Nephron (organoid): ENCODE measurements at regions not wholly inside any gene's neighbourhood (a gene's known extent, or its start where the extent isn't known, plus 50 kb on each side); places are given as distances from the start of the nearest gene placed in this dataset.
A peak's percentile ranks its signal among the peaks of the same experiment; 100 is the strongest.

Source experiments
- H3K27ac Mint-ChIP-seq, 3 experiments: 2 replicates each; pipeline ENCODE4 v1.8.0; 2020; ENCODE audit warnings: mixed read lengths in 3 of 3, mild to moderate bottlenecking in 2 of 3, moderate library complexity in 1 of 3
- H3K27me3 Mint-ChIP-seq: 2 replicates; pipeline ENCODE4 v1.8.0; 2021; ENCODE audit warnings: low read depth, mild to moderate bottlenecking, moderate library complexity, mixed read lengths
- H3K36me3 Mint-ChIP-seq: 2 replicates; pipeline ENCODE4 v1.8.0; 2020; ENCODE audit warnings: low read depth, mixed read lengths
- H3K4me1 Mint-ChIP-seq: 2 replicates; pipeline ENCODE4 v1.8.0; 2020; ENCODE audit warnings: mixed read lengths
- H3K4me3 Mint-ChIP-seq, 3 experiments: 2 replicates each; pipeline ENCODE4 v1.8.0; 2020; ENCODE audit warnings: mild to moderate bottlenecking in 3 of 3, mixed read lengths in 3 of 3, moderate library complexity in 2 of 3
- H3K9me3 Mint-ChIP-seq: 2 replicates; pipeline ENCODE4 v1.8.0; 2020; ENCODE audit warnings: mixed read lengths
- TF ChIP-seq, protein P1 (sequence below), 3 experiments: fragments of 200-600 bp; sonication (generic); IDR thresholded peaks; one replicate each; pipeline ENCODE4 v1.5.0; 2021; ENCODE audit warnings: antibody characterized with exemption in 3 of 3; ENCODE audit not compliant: unreplicated experiment in 3 of 3

- no peaks in the 10 kb centered on the region for H3K27me3 Mint-ChIP-seq
- TF ChIP-seq, protein P1, sequence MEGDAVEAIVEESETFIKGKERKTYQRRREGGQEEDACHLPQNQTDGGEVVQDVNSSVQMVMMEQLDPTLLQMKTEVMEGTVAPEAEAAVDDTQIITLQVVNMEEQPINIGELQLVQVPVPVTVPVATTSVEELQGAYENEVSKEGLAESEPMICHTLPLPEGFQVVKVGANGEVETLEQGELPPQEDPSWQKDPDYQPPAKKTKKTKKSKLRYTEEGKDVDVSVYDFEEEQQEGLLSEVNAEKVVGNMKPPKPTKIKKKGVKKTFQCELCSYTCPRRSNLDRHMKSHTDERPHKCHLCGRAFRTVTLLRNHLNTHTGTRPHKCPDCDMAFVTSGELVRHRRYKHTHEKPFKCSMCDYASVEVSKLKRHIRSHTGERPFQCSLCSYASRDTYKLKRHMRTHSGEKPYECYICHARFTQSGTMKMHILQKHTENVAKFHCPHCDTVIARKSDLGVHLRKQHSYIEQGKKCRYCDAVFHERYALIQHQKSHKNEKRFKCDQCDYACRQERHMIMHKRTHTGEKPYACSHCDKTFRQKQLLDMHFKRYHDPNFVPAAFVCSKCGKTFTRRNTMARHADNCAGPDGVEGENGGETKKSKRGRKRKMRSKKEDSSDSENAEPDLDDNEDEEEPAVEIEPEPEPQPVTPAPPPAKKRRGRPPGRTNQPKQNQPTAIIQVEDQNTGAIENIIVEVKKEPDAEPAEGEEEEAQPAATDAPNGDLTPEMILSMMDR (IDR thresholded peaks at IDR 0.05; ENCODE audit: unreplicated experiment in 3 of 3) = no peak
- H3K9me3 Mint-ChIP-seq = no peaks in the 10 kb centered on the region
- no peak overlapping the region for H3K27ac Mint-ChIP-seq
- H3K36me3 Mint-ChIP-seq = no peaks in the 10 kb centered on the region
- H3K4me1 Mint-ChIP-seq = peaks cover 7% of the 10 kb centered on the region
- H3K4me3 Mint-ChIP-seq = no peak overlapping the region
Observed at GRCh38 chr7:17183630-17184328, 114.7 kb upstream of the AHR start.

- Mint-ChIP-seq H3K4me3 (no peak overlapping the region), H3K9me3 (no peaks in the 10 kb centered on the region), H3K4me1 (peaks cover 7% of the 10 kb centered on the region), H3K36me3 (no peaks in the 10 kb centered on the region), H3K27ac (peak overlapping the region in 1 of 3 experiments; percentile 35), H3K27me3 (no peaks in the 10 kb centered on the region)
- TF ChIP-seq, protein P1 (IDR thresholded peaks at IDR 0.05; ENCODE audit: unreplicated experiment in 3 of 3) = no peak
Observed at GRCh38 chr7:17184805-17185689, 113.4 kb upstream of the AHR start.

GRCh38 chr7:17185690-17186070 is 112.8 kb upstream of the AHR start:
- Mint-ChIP-seq H3K27ac (peak overlapping the region in 1 of 3 experiments; percentile 35), H3K4me3 (no peak overlapping the region), H3K9me3 (no peaks in the 10 kb centered on the region), H3K36me3 (no peaks in the 10 kb centered on the region), H3K4me1 (peaks cover 7% of the 10 kb centered on the region), H3K27me3 (no peaks in the 10 kb centered on the region)
- TF ChIP-seq, protein P1 (IDR thresholded peaks at IDR 0.05; ENCODE audit: unreplicated experiment in 3 of 3) = no peak

GRCh38 chr7:17186745-17187530 is 111.5 kb upstream of the AHR start:
- H3K36me3 Mint-ChIP-seq = no peaks in the 10 kb centered on the region
- H3K27me3 Mint-ChIP-seq = no peaks in the 10 kb centered on the region
- peaks cover 7% of the 10 kb centered on the region for H3K4me1 Mint-ChIP-seq
- H3K4me3 Mint-ChIP-seq = no peak overlapping the region
- TF ChIP-seq, protein P1 (IDR thresholded peaks at IDR 0.05; ENCODE audit: unreplicated experiment in 3 of 3) = no peak
- H3K27ac Mint-ChIP-seq = peak overlapping the region in 1 of 3 experiments; percentile 35
- no peaks in the 10 kb centered on the region for H3K9me3 Mint-ChIP-seq

DNA sequence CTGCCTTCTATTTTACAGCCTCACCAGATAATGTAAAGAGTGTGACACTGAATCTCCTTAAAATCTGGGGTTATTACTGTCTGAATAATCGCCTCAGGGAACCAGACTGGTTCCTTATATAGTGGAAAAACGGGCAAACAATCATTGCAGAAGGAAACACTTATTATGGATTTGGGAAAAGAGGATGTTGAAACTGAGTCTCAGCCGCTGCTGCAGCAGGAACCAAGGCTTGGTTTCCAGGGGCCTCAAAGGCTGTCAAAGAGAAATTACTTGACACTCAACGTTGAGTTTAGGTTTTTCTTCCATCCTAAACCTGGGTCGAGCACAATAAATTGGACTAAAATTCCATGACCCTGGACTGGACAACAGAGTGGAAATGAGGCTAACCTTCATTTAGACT is 103.8 kb upstream of the AHR start:
- Mint-ChIP-seq H3K4me3 (no peak overlapping the region), H3K27ac (no peak overlapping the region), H3K36me3 (no peaks in the 10 kb centered on the region), H3K27me3 (peaks cover 4% of the 10 kb centered on the region), H3K9me3 (no peaks in the 10 kb centered on the region), H3K4me1 (no peaks in the 10 kb centered on the region)
- TF ChIP-seq, protein P1 (IDR thresholded peaks at IDR 0.05; ENCODE audit: unreplicated experiment in 3 of 3) = no peak
